Activated T-cell treated with anti-CD3 and anti-CD28 coated beads, Interleukin-2, amount 50 U/mL, for 24 hours (primary cell): ENCODE measurements at regions not wholly inside any gene's neighbourhood (a gene's known extent, or its start where the extent isn't known, plus 50 kb on each side); places are given as distances from the start of the nearest gene placed in this dataset.

Experiments used
- DNase-seq: peaks from one replicate; pipeline ENCODE4 v3.0.0-alpha.2; 2020
- H3K27ac Mint-ChIP-seq: 2 replicates; pipeline ENCODE4 v1.8.0; 2020; ENCODE audit warnings: mild to moderate bottlenecking, mixed read lengths
- H3K27me3 Mint-ChIP-seq: 2 replicates; pipeline ENCODE4 v1.8.0; 2020; ENCODE audit warnings: mixed read lengths
- H3K36me3 Mint-ChIP-seq: 2 replicates; pipeline ENCODE4 v1.8.0; 2020; ENCODE audit warnings: low read depth, mixed read lengths
- H3K4me1 Mint-ChIP-seq: 2 replicates; pipeline ENCODE4 v1.8.0; 2020; ENCODE audit warnings: low read depth, mixed read lengths
- H3K4me3 Mint-ChIP-seq: 2 replicates; pipeline ENCODE4 v1.8.0; 2020; ENCODE audit warnings: mild to moderate bottlenecking, moderate library complexity, mixed read lengths
- H3K9me3 Mint-ChIP-seq: 2 replicates; pipeline ENCODE4 v1.8.0; 2020; ENCODE audit warnings: mixed read lengths

GRCh38 chr11:70497536-70498075 is 99.3 kb downstream of the CTTN start:
- DNase-seq = no peak
- H3K27me3 Mint-ChIP-seq = no peaks in the 10 kb centered on the region
- no peak overlapping the region for H3K27ac Mint-ChIP-seq
- H3K4me1 Mint-ChIP-seq = no peaks in the 10 kb centered on the region
- no peaks in the 10 kb centered on the region for H3K36me3 Mint-ChIP-seq
- H3K9me3 Mint-ChIP-seq = no peaks in the 10 kb centered on the region
- H3K4me3 Mint-ChIP-seq = no peak overlapping the region

DNA sequence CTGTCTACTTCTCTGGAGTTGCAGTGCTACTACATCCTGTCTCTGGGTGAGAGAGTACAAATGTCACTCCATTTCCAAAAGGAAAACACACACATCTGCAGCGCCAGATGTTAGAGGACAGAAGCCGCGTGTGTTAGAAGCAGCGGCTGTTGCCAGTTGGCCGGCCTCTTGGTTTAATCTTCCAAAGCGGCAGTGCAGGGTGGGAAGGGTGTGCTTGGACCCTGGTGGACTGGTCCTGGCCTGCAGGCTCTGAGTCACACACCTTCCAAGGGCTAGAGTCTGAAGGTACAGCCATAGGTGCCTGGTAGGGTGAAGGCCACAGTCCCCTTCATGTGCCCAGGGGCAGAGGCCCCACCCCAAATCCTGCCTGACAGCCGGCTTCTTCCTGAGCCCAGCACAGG is 99.8 kb downstream of the CTTN start:
- H3K36me3 Mint-ChIP-seq = no peaks in the 10 kb centered on the region
- no peak overlapping the region for H3K4me3 Mint-ChIP-seq
- DNase-seq = no peak
- H3K27ac Mint-ChIP-seq = no peak overlapping the region
- H3K9me3 Mint-ChIP-seq = no peaks in the 10 kb centered on the region
- H3K27me3 Mint-ChIP-seq = no peaks in the 10 kb centered on the region
- H3K4me1 Mint-ChIP-seq = no peaks in the 10 kb centered on the region

GRCh38 chr11:70498976-70499801 is 100.9 kb downstream of the CTTN start:
- Mint-ChIP-seq H3K27me3 (no peaks in the 10 kb centered on the region), H3K36me3 (no peaks in the 10 kb centered on the region), H3K27ac (no peak overlapping the region), H3K4me3 (no peak overlapping the region), H3K4me1 (no peaks in the 10 kb centered on the region), H3K9me3 (no peaks in the 10 kb centered on the region)
- DNase-seq = no peak

DNA sequence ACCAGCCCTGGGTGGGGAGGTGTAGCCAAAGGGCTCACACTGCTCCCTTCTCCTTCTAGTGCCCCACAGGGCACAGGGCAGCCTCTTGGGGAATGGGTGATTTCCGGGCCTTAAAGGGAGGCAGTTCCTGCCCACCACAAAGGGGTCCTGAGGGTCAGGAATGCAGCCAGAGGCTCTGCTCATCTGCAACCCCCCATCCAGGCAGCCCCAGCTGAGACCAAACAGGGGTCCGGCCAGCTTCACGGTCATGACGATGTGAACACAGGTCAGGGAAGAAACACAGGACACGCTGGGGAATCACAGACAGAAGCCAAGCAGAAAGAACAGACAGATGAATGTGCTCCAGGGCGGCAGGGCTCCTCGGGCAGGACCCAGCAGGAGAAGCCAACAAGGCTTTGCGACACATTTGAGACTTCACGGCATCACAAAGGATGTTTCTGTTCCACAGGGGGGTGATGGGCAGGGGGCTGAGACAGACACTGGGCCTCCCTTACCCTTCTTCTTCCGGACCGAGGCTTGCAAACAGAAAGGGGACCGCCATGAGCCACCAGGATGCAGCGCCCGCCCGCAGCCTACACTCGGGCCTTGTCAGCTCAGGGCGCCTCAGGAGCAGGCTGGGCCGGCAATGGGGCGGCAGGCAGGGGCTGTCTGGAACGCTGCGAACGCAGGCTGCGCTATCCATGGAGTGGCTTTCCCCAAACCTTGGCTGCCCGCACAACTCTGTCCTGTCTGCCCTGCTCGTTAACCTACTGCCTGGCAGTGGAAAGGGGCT is 101.9 kb downstream of the CTTN start:
- Mint-ChIP-seq H3K9me3 (no peaks in the 10 kb centered on the region), H3K36me3 (no peaks in the 10 kb centered on the region), H3K27me3 (no peaks in the 10 kb centered on the region), H3K4me1 (no peaks in the 10 kb centered on the region), H3K4me3 (no peak overlapping the region), H3K27ac (no peak overlapping the region)
- no peak for DNase-seq

GRCh38 chr11:70501051-70501901 is 102.9 kb downstream of the CTTN start:
- Mint-ChIP-seq H3K4me1 (no peaks in the 10 kb centered on the region), H3K36me3 (no peaks in the 10 kb centered on the region), H3K27ac (no peak overlapping the region), H3K27me3 (no peaks in the 10 kb centered on the region), H3K4me3 (no peak overlapping the region), H3K9me3 (no peaks in the 10 kb centered on the region)
- no peak for DNase-seq

GRCh38 chr11:70501933-70502540 is 103.7 kb downstream of the CTTN start:
- DNase-seq = no peak
- Mint-ChIP-seq H3K36me3 (no peaks in the 10 kb centered on the region), H3K4me3 (no peak overlapping the region), H3K4me1 (no peaks in the 10 kb centered on the region), H3K9me3 (no peaks in the 10 kb centered on the region), H3K27me3 (no peaks in the 10 kb centered on the region), H3K27ac (no peak overlapping the region)

GRCh38 chr11:70502677-70503467 is 104.5 kb downstream of the CTTN start:
- Mint-ChIP-seq H3K27ac (no peak overlapping the region), H3K4me1 (no peaks in the 10 kb centered on the region), H3K36me3 (no peaks in the 10 kb centered on the region), H3K4me3 (no peak overlapping the region), H3K27me3 (no peaks in the 10 kb centered on the region), H3K9me3 (no peaks in the 10 kb centered on the region)
- DNase-seq = no peak

- Mint-ChIP-seq H3K9me3 (no peaks in the 10 kb centered on the region), H3K4me3 (no peak overlapping the region), H3K27ac (no peak overlapping the region), H3K36me3 (no peaks in the 10 kb centered on the region), H3K4me1 (no peaks in the 10 kb centered on the region), H3K27me3 (no peaks in the 10 kb centered on the region)
- DNase-seq = no peak
Measured at GRCh38 chr11:70503468-70504221, 105.3 kb downstream of the CTTN start.

- H3K36me3 Mint-ChIP-seq = no peaks in the 10 kb centered on the region
- no peaks in the 10 kb centered on the region for H3K4me1 Mint-ChIP-seq
- no peaks in the 10 kb centered on the region for H3K9me3 Mint-ChIP-seq
- H3K4me3 Mint-ChIP-seq = no peak overlapping the region
- DNase-seq = no peak
- H3K27ac Mint-ChIP-seq = no peak overlapping the region
- H3K27me3 Mint-ChIP-seq = peaks cover under 1% of the 10 kb centered on the region
Measured at GRCh38 chr11:70504246-70505020, 106.1 kb downstream of the CTTN start.

- H3K27me3 Mint-ChIP-seq = peaks cover 5% of the 10 kb centered on the region
- no peaks in the 10 kb centered on the region for H3K36me3 Mint-ChIP-seq
- no peaks in the 10 kb centered on the region for H3K9me3 Mint-ChIP-seq
- DNase-seq = no peak
- no peak overlapping the region for H3K27ac Mint-ChIP-seq
- no peaks in the 10 kb centered on the region for H3K4me1 Mint-ChIP-seq
- no peak overlapping the region for H3K4me3 Mint-ChIP-seq
Measured at GRCh38 chr11:70505331-70505731, 107.0 kb downstream of the CTTN start.

DNA sequence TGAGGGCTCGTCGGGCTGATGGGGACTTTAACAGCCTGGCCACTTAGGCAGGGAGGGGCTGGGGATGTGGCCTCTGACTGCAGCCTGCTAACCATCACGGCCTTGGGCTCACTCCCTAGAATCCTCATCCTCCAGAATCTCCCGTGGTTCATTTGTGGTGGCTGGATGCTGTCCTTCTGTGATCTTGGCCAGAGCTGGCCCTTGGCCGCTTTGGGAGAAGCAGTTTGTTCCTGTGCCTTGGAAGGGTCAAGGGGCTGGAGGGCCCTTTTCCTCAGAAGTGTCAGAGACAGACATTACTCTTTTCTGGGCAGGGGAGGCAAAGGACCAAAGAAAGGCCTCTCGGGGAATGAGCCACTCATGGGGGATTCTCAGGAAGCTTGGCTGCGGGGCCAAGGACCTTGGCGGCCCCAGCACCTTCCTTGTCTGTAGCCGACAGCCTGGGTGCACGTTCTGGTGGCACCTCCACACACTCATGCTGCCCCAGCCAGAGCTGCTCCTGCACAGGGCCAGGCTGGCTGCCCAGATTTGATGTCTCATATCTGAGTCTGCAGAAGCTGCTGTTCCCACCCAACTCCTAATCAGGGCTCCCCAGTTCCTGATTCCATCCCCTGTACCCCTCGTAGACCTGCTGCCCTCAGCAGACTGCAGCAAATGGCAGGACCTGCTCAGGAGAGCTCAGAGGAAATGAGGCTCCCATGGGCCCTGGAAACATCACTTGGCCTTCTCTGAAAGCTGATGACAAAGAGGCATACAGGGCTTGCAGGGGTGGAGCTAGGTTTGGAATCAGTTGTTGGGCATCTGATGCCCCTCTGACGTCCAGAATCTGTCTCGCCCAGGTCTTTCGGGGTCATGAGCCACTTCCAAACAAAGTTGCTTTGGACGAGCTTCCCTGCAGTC is 107.7 kb downstream of the CTTN start:
- H3K4me1 Mint-ChIP-seq = no peaks in the 10 kb centered on the region
- H3K9me3 Mint-ChIP-seq = peaks cover 5% of the 10 kb centered on the region
- no peak for DNase-seq
- H3K4me3 Mint-ChIP-seq = no peak overlapping the region
- no peaks in the 10 kb centered on the region for H3K36me3 Mint-ChIP-seq
- H3K27me3 Mint-ChIP-seq = peaks cover 8% of the 10 kb centered on the region
- no peak overlapping the region for H3K27ac Mint-ChIP-seq

DNA sequence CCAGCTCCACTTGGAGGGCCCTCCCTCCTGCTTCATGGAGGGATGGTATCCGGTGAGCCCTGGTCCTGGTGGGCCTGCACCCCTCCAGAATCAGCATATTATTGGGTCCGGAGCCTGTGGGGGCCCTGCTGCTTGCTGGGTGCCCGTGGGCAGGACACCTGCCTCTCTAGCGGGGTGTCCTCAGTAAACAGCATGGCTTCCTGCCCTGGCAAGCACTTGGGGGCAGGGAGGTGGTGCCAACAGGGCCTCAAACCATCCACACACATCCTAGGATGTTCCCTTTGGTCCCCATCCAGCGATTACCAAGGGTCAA is 108.3 kb downstream of the CTTN start:
- H3K36me3 Mint-ChIP-seq = no peaks in the 10 kb centered on the region
- no peak overlapping the region for H3K27ac Mint-ChIP-seq
- peaks cover 8% of the 10 kb centered on the region for H3K27me3 Mint-ChIP-seq
- H3K4me1 Mint-ChIP-seq = no peaks in the 10 kb centered on the region
- H3K4me3 Mint-ChIP-seq = no peak overlapping the region
- peaks cover 5% of the 10 kb centered on the region for H3K9me3 Mint-ChIP-seq
- DNase-seq = no peak
